Spleen (tissue), 7 donors: ENCODE measurements at regions not wholly inside any gene's neighbourhood (a gene's known extent, or its start where the extent isn't known, plus 50 kb on each side); places are given as distances from the start of the nearest gene placed in this dataset.

Experiments used
- CTCF ChIP-seq, 11 experiments: fragments of 200-600 bp in 7 of 11; fragments of 450-650 bp in 4 of 11; sonication (generic) in 4 of 11; IDR thresholded peaks in 8 of 11; conservative IDR thresholded peaks in 3 of 11; 1 replicate in 7 of 11; 2 replicates in 4 of 11; pipeline versions ENCODE4 v1.4.0 to v1.8.0; 2016 to 2021; ENCODE audit warnings: antibody characterized with exemption in 11 of 11, inconsistent platforms in 4 of 11, mild to moderate bottlenecking in 1 of 11
- POLR2A ChIP-seq, 3 donors: fragments of 450-650 bp; IDR thresholded peaks; one replicate each; pipeline ENCODE4 v1.5.1; 2017; ENCODE audit warnings: antibody characterized with exemption in 3 of 3, mild to moderate bottlenecking in 1 of 3
- POLR2AphosphoS5 ChIP-seq, 3 donors: sonication (generic); formaldehyde crosslinking; IDR thresholded peaks; one replicate each; pipeline ENCODE4 v1.5.1; 2017; ENCODE audit warnings: antibody characterized with exemption in 3 of 3
- donor health status: DM: no; HTN: no; CAD: no; lungs with moderate emphysema.
- donor health status: DM: no; HTN: no; CAD: no.
- donor health status: DM: no; HTN: no; CAD: no.

GRCh38 chr16:86662740-86663139 is 84.4 kb downstream of the FOXL1 start:
- TF ChIP-seq POLR2A (IDR thresholded peaks at IDR 0.05) (no peak), CTCF (IDR thresholded peaks at IDR 0.05 in 8 of 11, conservative IDR thresholded peaks at IDR 0.05 in 3 of 11) (no peak), POLR2AphosphoS5 (IDR thresholded peaks at IDR 0.05) (no peak)
